NCI-H748 (cell line): ENCODE measurements at regions not wholly inside any gene's neighbourhood (a gene's known extent, or its start where the extent isn't known, plus 50 kb on each side); places are given as distances from the start of the nearest gene placed in this dataset.

Experiments used
- DNase-seq: peaks from one replicate; lab custom pipeline; 2025; ENCODE audit not compliant: unreplicated experiment; lab: John Stamatoyannopoulos, UW

- DNase-seq: no peak
Observed at GRCh38 chr4:54152846-54153600, 53.1 kb downstream of the GSX2 start.

- DNase-seq: peak; percentile 74
Observed at GRCh38 chr4:54155936-54156335, 56.0 kb downstream of the GSX2 start.

GRCh38 chr4:54157606-54158005 lies 57.6 kb downstream of the GSX2 start:
- DNase-seq: no peak

GRCh38 chr4:54159543-54159942 lies 59.6 kb downstream of the GSX2 start:
- DNase-seq: no peak

GRCh38 chr4:54165011-54165410 lies 64.1 kb upstream of the PDGFRA start:
- DNase-seq: no peak

- DNase-seq: no peak
Observed at GRCh38 chr4:54165438-54165837, 63.7 kb upstream of the PDGFRA start.

- no peak for DNase-seq
Observed at GRCh38 chr4:54167508-54167907, 61.6 kb upstream of the PDGFRA start.

GRCh38 chr4:54169176-54169575 lies 59.9 kb upstream of the PDGFRA start:
- no peak for DNase-seq

- no peak for DNase-seq
Observed at GRCh38 chr4:54172156-54172555, 56.9 kb upstream of the PDGFRA start.

GRCh38 chr4:54173281-54173912 lies 55.7 kb upstream of the PDGFRA start:
- no peak for DNase-seq

GRCh38 chr4:54176202-54176601 lies 52.9 kb upstream of the PDGFRA start:
- no peak for DNase-seq
